IMR-90 (cell line): ENCODE measurements at regions not wholly inside any gene's neighbourhood (a gene's known extent, or its start where the extent isn't known, plus 50 kb on each side); places are given as distances from the start of the nearest gene placed in this dataset.
"Not testable (repeated sequence)": the region's sequence is repeated elsewhere in the genome, so short reads cannot be mapped to it uniquely, and the experiment has no call there.

Source experiments
- ATAC-seq: fragments of 200-7000 bp; cut with Tn5 transposase; 2 replicates; pipeline ENCODE4 v1.9.1; 2020; ENCODE audit warnings: low read depth, mild to moderate bottlenecking, moderate library complexity
- BruUV-seq: library from RNA; stranded (reverse); fragments of 400-500 nt; replicated peaks from 2 replicates; lab custom pipeline; 2021; lab: Mats Ljungman, UMichigan
- CTCF ChIA-PET: fragments of 300-600 bp; formaldehyde crosslinking; extraction: SDS; loops from one replicate; lab custom pipeline; 2021; ENCODE audit warnings: antibody characterized with exemption; lab: Yijun Ruan, JAX
- POLR2A ChIA-PET: fragments of 300-600 bp; sonication (Branson Sonifier 250); formaldehyde crosslinking; loops from one replicate; lab custom pipeline; 2022; ENCODE audit warnings: antibody characterized with exemption; ENCODE audit not compliant: unreplicated experiment; lab: Charles Lee
- DNase-seq: peaks from one replicate; pipeline ENCODE4 v3.0.0; 2013
- H2AFZ ChIP-seq: replicated peaks from 2 replicates; pipeline ENCODE3; 2013; ENCODE audit warnings: low read length, mild to moderate bottlenecking; ENCODE audit not compliant: poor library complexity
- H2AK5ac ChIP-seq: 2 replicates; pipeline ENCODE4 v1.6.1; 2013; ENCODE audit warnings: low read depth, low read length, inconsistent platforms
- H2AK9ac ChIP-seq: replicated peaks from 2 replicates; pipeline ENCODE3; 2013; ENCODE audit warnings: mild to moderate bottlenecking, low read depth, low read length, moderate library complexity; ENCODE audit not compliant: poor library complexity
- H2BK120ac ChIP-seq: 2 replicates; pipeline ENCODE4 v1.6.1; 2013; ENCODE audit warnings: low read depth, low read length, inconsistent platforms
- H2BK15ac ChIP-seq: 3 replicates; pipeline ENCODE4 v1.6.1; 2013; ENCODE audit warnings: low read depth, low read length, inconsistent platforms
- H2BK20ac ChIP-seq: 2 replicates; pipeline ENCODE4 v1.6.1; 2013; ENCODE audit warnings: low read depth, mild to moderate bottlenecking, inconsistent platforms, low read length, moderate library complexity
- H2BK5ac ChIP-seq: 2 replicates; pipeline ENCODE4 v1.6.1; 2013; ENCODE audit warnings: mild to moderate bottlenecking, low read depth, low read length, inconsistent platforms; ENCODE audit not compliant: poor library complexity, severe bottlenecking
- H3K14ac ChIP-seq: replicated peaks from 2 replicates; pipeline ENCODE4 v1.6.1; 2013; ENCODE audit warnings: low read depth, low read length, inconsistent platforms
- H3K18ac ChIP-seq: 2 replicates; pipeline ENCODE4 v1.6.1; 2013; ENCODE audit warnings: low read depth, low read length, control low read depth
- H3K23ac ChIP-seq: 2 replicates; pipeline ENCODE4 v1.6.1; 2013; ENCODE audit warnings: low read depth, low read length, inconsistent platforms
- H3K27ac ChIP-seq: 2 replicates; pipeline ENCODE4 v1.5.1; 2013; ENCODE audit warnings: mild to moderate bottlenecking, control low read depth, low read length; ENCODE audit not compliant: insufficient read depth
- H3K27me3 ChIP-seq: 2 replicates; pipeline ENCODE4 v1.6.1; 2013; ENCODE audit warnings: low read length; ENCODE audit not compliant: control insufficient read depth, insufficient read depth
- H3K36me3 ChIP-seq: 2 replicates; pipeline ENCODE4 v1.6.1; 2013; ENCODE audit warnings: low read length, mixed read lengths; ENCODE audit not compliant: control insufficient read depth, insufficient read depth
- H3K4ac ChIP-seq: 2 replicates; pipeline ENCODE4 v1.6.1; 2013; ENCODE audit warnings: low read depth, low read length, inconsistent platforms
- H3K4me1 ChIP-seq: 2 replicates; pipeline ENCODE4 v1.6.1; 2013; ENCODE audit warnings: low read length, mixed read lengths; ENCODE audit not compliant: control insufficient read depth, insufficient read depth
- H3K4me2 ChIP-seq: 2 replicates; pipeline ENCODE4 v1.6.1; 2013; ENCODE audit warnings: low read depth, mild to moderate bottlenecking, control low read depth, low read length, moderate library complexity
- H3K4me3 ChIP-seq: 2 replicates; pipeline ENCODE4 v1.5.1; 2013; ENCODE audit warnings: low read depth, mild to moderate bottlenecking, control low read depth, low read length, moderate library complexity; ENCODE audit not compliant: insufficient read depth
- H3K56ac ChIP-seq: 2 replicates; pipeline ENCODE4 v1.6.1; 2013; ENCODE audit warnings: low read length, inconsistent platforms; ENCODE audit not compliant: insufficient read depth; ENCODE audit errors: extremely low read depth
- H3K79me1 ChIP-seq, 2 experiments: 2 replicates each; pipeline ENCODE4 v1.6.1; 2013; ENCODE audit warnings: low read length in 2 of 2, inconsistent platforms in 1 of 2, low read depth in 1 of 2
- H3K9ac ChIP-seq: 2 replicates; pipeline ENCODE4 v1.6.1; 2013; ENCODE audit warnings: low read depth, low read length, control low read depth
- H3K9me1 ChIP-seq: 2 replicates; pipeline ENCODE4 v1.6.1; 2013; ENCODE audit warnings: low read length, inconsistent platforms; ENCODE audit not compliant: insufficient read depth
- H3K9me3 ChIP-seq: 2 replicates; pipeline ENCODE4 v1.6.1; 2013; ENCODE audit warnings: low read length; ENCODE audit not compliant: control insufficient read depth, insufficient read depth
- H4K20me1 ChIP-seq: 2 replicates; pipeline ENCODE4 v1.6.1; 2013; ENCODE audit warnings: low read length, inconsistent platforms; ENCODE audit not compliant: insufficient read depth
- H4K5ac ChIP-seq: 2 replicates; pipeline ENCODE4 v1.6.1; 2013; ENCODE audit warnings: mild to moderate bottlenecking, low read depth, low read length, control low read depth
- H4K8ac ChIP-seq, 2 experiments: 2 replicates each; pipeline ENCODE4 v1.6.1; 2013; ENCODE audit warnings: low read depth in 2 of 2, low read length in 2 of 2, control low read depth in 1 of 2, inconsistent platforms in 1 of 2
- H4K91ac ChIP-seq: 2 replicates; pipeline ENCODE4 v1.6.1; 2013; ENCODE audit warnings: low read depth, low read length, inconsistent platforms; ENCODE audit not compliant: insufficient read depth
- BHLHE40 ChIP-seq: fragments of 150-350 bp; IDR thresholded peaks from 2 replicates; pipeline ENCODE4 v1.6.1; 2016; ENCODE audit warnings: mild to moderate bottlenecking, low read depth, low read length
- FOS ChIP-seq: fragments of 150-350 bp; IDR thresholded peaks from 2 replicates; pipeline ENCODE4 v1.6.1; 2016; ENCODE audit warnings: low read depth, low read length
- RAD21 ChIP-seq: IDR thresholded peaks from 2 replicates; pipeline ENCODE4 v1.6.1; 2012; ENCODE audit warnings: low read length, improper control_type of control experiment
- RCOR1 ChIP-seq: IDR thresholded peaks from 2 replicates; pipeline ENCODE4 v1.6.1; 2012; ENCODE audit warnings: mild to moderate bottlenecking, low read length, improper control_type of control experiment; ENCODE audit not compliant: insufficient replicate concordance
- RFX5 ChIP-seq: IDR thresholded peaks from 2 replicates; pipeline ENCODE4 v1.8.0; 2012; ENCODE audit warnings: low read depth, mild to moderate bottlenecking, low read length, moderate library complexity
- WGBS, 2 experiments: methylation state at CpG; one replicate each; pipeline versions ENCODE4 v1.1.5 to v1.1.7; 2013; ENCODE audit warnings: missing lambda C conversion rate in 2 of 2; ENCODE audit not compliant: insufficient read length in 1 of 2; ENCODE audit errors: extremely low coverage in 2 of 2; 5-methylcytosine and 5-hydroxymethylcytosine counted together
- dilution Hi-C: fragments of 300-500 bp; cut with HindIII; formaldehyde crosslinking; loops from one replicate; pipeline ENCODE4 v1.14.3; 2018; ENCODE audit warnings: low sequenced_read_pairs; ENCODE audit not compliant: unreplicated experiment
- in situ Hi-C: fragments of 300-500 bp; cut with MboI; formaldehyde crosslinking; loops from 3 replicates; pipeline ENCODE4 v1.14.3; 2019; ENCODE audit warnings: low sequenced_read_pairs, inconsistent platforms, mixed read lengths
- intact Hi-C: fragments of 100-400 bp; cut with micrococcal nuclease; formaldehyde crosslinking; loops from 2 replicates; pipeline ENCODE4 v1.10.0; 2022

GRCh38 chr4:155042014-155042413 lies 166.4 kb upstream of the NPY2R start:
- H4K5ac ChIP-seq, result no peak overlapping the region
- H2BK120ac ChIP-seq, result no peak overlapping the region
- ChIA-PET POLR2A (no interaction called here), CTCF (no interaction called here)
- H3K56ac ChIP-seq, result no peak overlapping the region
- no peak overlapping the region for H3K4me3 ChIP-seq
- dilution Hi-C loops (no loop called here), intact Hi-C loops (no loop called here), in situ Hi-C loops (no loop called here)
- no peak overlapping the region for H2AK9ac ChIP-seq
- H3K14ac ChIP-seq, result no peak overlapping the region
- no peaks in the 10 kb centered on the region for H3K27me3 ChIP-seq
- no peaks in the 10 kb centered on the region for H3K36me3 ChIP-seq
- H2BK20ac ChIP-seq, result no peak overlapping the region
- H3K4me1 ChIP-seq, result no peaks in the 10 kb centered on the region
- no peak overlapping the region for H2BK5ac ChIP-seq
- no peak for ATAC-seq
- H3K4ac ChIP-seq, result no peak overlapping the region
- no peak overlapping the region for H3K18ac ChIP-seq
- no peak overlapping the region for H3K9ac ChIP-seq
- BruUV-seq, result no TSS peak
- H2AFZ ChIP-seq, result no peak overlapping the region
- no peak overlapping the region for H2BK15ac ChIP-seq
- DNase-seq, result no peak
- H3K27ac ChIP-seq, result no peak overlapping the region
- no peaks in the 10 kb centered on the region for H3K9me3 ChIP-seq
- H3K79me1 ChIP-seq, result no peaks in the 10 kb centered on the region
- TF ChIP-seq BHLHE40 (no peak), RCOR1 (no peak), RFX5 (no peak), RAD21 (no peak), FOS (no peak)
- WGBS, 2 experiments, result no CpG with 5 or more reads among the region's 2 CpGs
- H4K91ac ChIP-seq, result no peak overlapping the region
- H2AK5ac ChIP-seq, result no peak overlapping the region
- H3K9me1 ChIP-seq, result no peaks in the 10 kb centered on the region
- H3K4me2 ChIP-seq, result no peak overlapping the region
- H3K23ac ChIP-seq, result no peak overlapping the region
- no peaks in the 10 kb centered on the region for H4K20me1 ChIP-seq
- no peak overlapping the region for H4K8ac ChIP-seq

- H2AK9ac ChIP-seq, H2AFZ ChIP-seq, DNase-seq, H3K4me1 ChIP-seq, H2BK120ac ChIP-seq, H3K4me3 ChIP-seq, H2BK15ac ChIP-seq, dilution Hi-C loops, H3K9me3 ChIP-seq, H3K27ac ChIP-seq, intact Hi-C loops, H3K56ac ChIP-seq, H3K36me3 ChIP-seq, H3K18ac ChIP-seq, H2AK5ac ChIP-seq, H4K8ac ChIP-seq, BruUV-seq, H3K23ac ChIP-seq, H2BK20ac ChIP-seq, H3K4ac ChIP-seq, H3K79me1 ChIP-seq, in situ Hi-C loops, H3K4me2 ChIP-seq, H3K14ac ChIP-seq, H3K9ac ChIP-seq, H4K91ac ChIP-seq, H4K5ac ChIP-seq, H4K20me1 ChIP-seq, POLR2A ChIA-PET, H2BK5ac ChIP-seq, ATAC-seq, H3K27me3 ChIP-seq, H3K9me1 ChIP-seq, CTCF ChIA-PET: not testable (repeated sequence)
- WGBS, 2 experiments, result 87% methylated on average over 10 of the region's 22 CpGs; no CpG with 5 or more reads in 1 of the 2 experiments
Observed at GRCh38 chr4:155044251-155044650, 164.2 kb upstream of the NPY2R start.
